ENCODE measurements at regions not wholly inside any gene's neighbourhood (a gene's known extent, or its start where the extent isn't known, plus 50 kb on each side); places are given as distances from the start of the nearest gene placed in this dataset.

DNA sequence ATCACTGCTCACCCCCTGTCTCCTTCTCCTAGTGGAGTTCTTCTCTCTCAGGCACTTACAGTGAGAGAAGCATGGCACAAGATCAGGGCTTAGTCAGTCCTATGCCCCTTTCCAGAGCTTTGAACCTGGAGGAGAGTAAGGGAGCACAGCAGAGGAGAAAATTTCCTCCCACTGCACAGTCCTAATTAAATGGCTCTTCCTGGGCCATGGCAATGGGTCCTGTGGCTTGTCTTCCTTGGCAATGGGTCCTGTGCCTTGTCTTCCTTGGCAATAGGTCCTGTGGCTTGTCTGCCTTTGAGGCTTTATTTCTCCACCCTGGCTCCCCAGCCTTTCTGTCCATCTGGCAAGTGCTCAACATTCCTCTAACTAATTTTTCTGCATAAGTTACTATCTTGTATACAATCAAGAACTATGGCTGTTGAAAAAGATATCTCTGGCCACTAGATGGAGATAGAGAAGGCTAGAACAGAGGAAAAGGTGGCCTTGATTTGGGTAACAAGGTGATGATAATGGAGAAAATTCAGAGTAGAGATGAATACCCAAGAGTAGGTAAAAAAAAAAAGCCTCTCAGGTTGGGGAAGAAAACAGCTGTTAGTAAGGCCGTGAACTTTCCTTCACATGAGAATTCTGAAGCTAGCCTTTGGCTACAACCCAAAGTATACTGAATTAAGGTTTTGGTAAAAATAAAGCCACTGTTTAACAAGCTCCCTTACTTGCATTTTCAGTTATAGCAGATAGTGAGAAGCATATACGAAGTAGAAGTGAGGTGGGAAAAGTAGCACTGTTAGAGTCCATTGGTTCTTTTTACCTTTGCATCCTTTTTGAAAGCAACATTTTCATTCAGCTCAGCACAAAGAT, 504.9 kb downstream of the DOK5 start:
- peak in 3 of 4 donors; percentile 35 to 45 (median 42) for ATAC-seq
- no peak overlapping the region for H3K27ac ChIP-seq
- no peak for DNase-seq
- no peaks in the 10 kb centered on the region for H3K4me1 ChIP-seq
- no peak for TF ChIP-seq POLR2A (IDR thresholded peaks at IDR 0.05)
- TF ChIP-seq, protein P1, sequence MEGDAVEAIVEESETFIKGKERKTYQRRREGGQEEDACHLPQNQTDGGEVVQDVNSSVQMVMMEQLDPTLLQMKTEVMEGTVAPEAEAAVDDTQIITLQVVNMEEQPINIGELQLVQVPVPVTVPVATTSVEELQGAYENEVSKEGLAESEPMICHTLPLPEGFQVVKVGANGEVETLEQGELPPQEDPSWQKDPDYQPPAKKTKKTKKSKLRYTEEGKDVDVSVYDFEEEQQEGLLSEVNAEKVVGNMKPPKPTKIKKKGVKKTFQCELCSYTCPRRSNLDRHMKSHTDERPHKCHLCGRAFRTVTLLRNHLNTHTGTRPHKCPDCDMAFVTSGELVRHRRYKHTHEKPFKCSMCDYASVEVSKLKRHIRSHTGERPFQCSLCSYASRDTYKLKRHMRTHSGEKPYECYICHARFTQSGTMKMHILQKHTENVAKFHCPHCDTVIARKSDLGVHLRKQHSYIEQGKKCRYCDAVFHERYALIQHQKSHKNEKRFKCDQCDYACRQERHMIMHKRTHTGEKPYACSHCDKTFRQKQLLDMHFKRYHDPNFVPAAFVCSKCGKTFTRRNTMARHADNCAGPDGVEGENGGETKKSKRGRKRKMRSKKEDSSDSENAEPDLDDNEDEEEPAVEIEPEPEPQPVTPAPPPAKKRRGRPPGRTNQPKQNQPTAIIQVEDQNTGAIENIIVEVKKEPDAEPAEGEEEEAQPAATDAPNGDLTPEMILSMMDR (IDR thresholded peaks at IDR 0.05): peak; percentile 24 to 50 (median 40)
- H3K27me3 ChIP-seq: no peaks in the 10 kb centered on the region
- intact Hi-C loops (cut with DNase I): no loop called here
- H3K36me3 ChIP-seq: no peaks in the 10 kb centered on the region
- no peak overlapping the region for H3K4me3 ChIP-seq
- WGBS (ENCODE audit: insufficient coverage, low coverage, low lambda C conversion rate, missing lambda C conversion rate): 18% methylated on average over 2 of the region's 2 CpGs
- no peaks in the 10 kb centered on the region for H3K9me3 ChIP-seq

DNA sequence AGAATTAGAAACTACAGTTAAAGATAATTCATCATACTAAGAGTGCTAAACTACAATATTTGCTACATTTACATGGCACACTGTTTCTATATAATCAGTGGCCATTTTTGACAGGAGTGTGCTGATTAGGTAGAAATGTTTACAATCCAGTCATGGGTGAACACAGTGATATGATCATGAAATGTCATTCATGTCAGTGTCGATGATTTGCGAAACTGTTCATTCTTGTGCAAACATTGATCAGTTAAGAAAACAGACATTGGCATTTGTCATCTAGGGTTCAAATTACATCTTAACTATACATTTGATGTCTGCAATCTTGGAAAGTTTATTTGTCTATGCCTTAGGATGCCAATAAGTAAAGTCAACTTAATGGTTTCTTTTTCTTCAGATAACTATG, 474.9 kb downstream of the DOK5 start:
- no peak for TF ChIP-seq POLR2A (IDR thresholded peaks at IDR 0.05)
- TF ChIP-seq, protein P1 (IDR thresholded peaks at IDR 0.05): no peak
- 55% methylated on average over 2 of the region's 2 CpGs for WGBS (ENCODE audit: insufficient coverage, low coverage, low lambda C conversion rate, missing lambda C conversion rate)
- DNase-seq: no peak
- H3K27ac ChIP-seq: no peak overlapping the region
- no peak overlapping the region for H3K4me3 ChIP-seq
- no peaks in the 10 kb centered on the region for H3K4me1 ChIP-seq
- no peaks in the 10 kb centered on the region for H3K9me3 ChIP-seq
- H3K36me3 ChIP-seq: no peaks in the 10 kb centered on the region
- intact Hi-C loops (cut with DNase I): no loop called here
- ATAC-seq: no peak
- no peaks in the 10 kb centered on the region for H3K27me3 ChIP-seq

DNA sequence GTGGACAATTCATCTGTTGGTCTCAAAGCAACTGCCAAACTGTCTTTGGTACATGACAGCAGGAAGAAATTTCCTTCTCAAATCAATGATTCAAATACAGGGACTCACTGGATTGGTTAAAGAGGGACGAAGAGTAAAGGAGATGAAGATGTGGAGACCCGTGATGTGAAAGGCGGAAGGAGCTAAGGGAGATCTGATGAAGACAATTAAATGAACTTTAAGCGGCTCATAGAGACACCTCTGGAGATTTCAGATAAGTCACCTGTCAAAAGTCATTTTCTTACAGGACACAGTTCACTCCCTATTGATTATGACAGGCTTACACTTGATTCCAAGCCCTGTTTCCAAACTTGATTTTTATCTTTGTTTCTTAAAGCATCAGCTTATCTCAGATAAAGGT, 466.3 kb downstream of the DOK5 start:
- 63% methylated on average over 4 of the region's 4 CpGs for WGBS (ENCODE audit: insufficient coverage, low coverage, low lambda C conversion rate, missing lambda C conversion rate)
- intact Hi-C loops (cut with DNase I): no loop called here
- Histone ChIP-seq H3K9me3 (no peaks in the 10 kb centered on the region), H3K4me1 (no peaks in the 10 kb centered on the region), H3K27ac (no peak overlapping the region), H3K4me3 (no peak overlapping the region), H3K27me3 (no peaks in the 10 kb centered on the region), H3K36me3 (no peaks in the 10 kb centered on the region)
- TF ChIP-seq POLR2A (IDR thresholded peaks at IDR 0.05): no peak
- TF ChIP-seq, protein P1 (IDR thresholded peaks at IDR 0.05): no peak
- no peak for DNase-seq
- ATAC-seq: no peak

DNA sequence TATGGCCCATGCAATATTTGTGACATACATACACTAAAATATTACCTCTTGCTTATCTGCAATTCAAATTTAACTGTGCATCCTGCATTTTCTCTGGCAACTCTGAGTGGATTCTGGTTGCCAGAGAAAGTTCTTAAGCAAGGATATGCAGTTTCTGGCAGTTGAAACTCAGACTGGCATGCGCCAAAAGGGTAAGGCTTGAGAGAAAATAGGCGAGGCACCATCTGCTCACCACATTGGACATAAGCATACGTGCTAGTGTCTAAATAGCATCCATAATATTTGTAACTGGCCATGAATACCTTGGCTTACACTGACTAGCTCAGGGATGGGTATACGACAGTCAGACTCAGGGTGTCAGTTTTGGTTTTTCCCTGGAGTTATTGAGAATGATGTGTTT, 465.1 kb downstream of the DOK5 start:
- no peak overlapping the region for H3K4me3 ChIP-seq
- 42% methylated on average over 4 of the region's 4 CpGs for WGBS (ENCODE audit: insufficient coverage, low coverage, low lambda C conversion rate, missing lambda C conversion rate)
- DNase-seq (no peak), ATAC-seq (no peak)
- no peaks in the 10 kb centered on the region for H3K36me3 ChIP-seq
- H3K27me3 ChIP-seq: no peaks in the 10 kb centered on the region
- H3K27ac ChIP-seq: no peak overlapping the region
- H3K4me1 ChIP-seq: no peaks in the 10 kb centered on the region
- intact Hi-C loops (cut with DNase I): no loop called here
- no peak for TF ChIP-seq POLR2A (IDR thresholded peaks at IDR 0.05)
- TF ChIP-seq, protein P1 (IDR thresholded peaks at IDR 0.05): no peak
- no peaks in the 10 kb centered on the region for H3K9me3 ChIP-seq
